K562 (cell line): ENCODE measurements at regions not wholly inside any gene's neighbourhood (a gene's known extent, or its start where the extent isn't known, plus 50 kb on each side); places are given as distances from the start of the nearest gene placed in this dataset.

Source experiments
- ATAC-seq: fragments of 200-7000 bp; cut with Tn5 transposase; 3 replicates; pipeline ENCODE4 v1.9.1; 2020; ENCODE audit warnings: moderate library complexity
- BruUV-seq: library from RNA; stranded (reverse); fragments of 400-500 nt; replicated peaks from 2 replicates; lab custom pipeline; 2021; lab: Mats Ljungman, UMichigan
- CTCF ChIA-PET: fragments of 300-600 bp; formaldehyde crosslinking; extraction: SDS; loops from one replicate; lab custom pipeline; 2021; ENCODE audit warnings: low intra/inter-chr PET ratio; lab: Yijun Ruan, JAX
- POLR2A ChIA-PET: fragments of 300-600, 350-650 bp; sonication (Branson Sonifier 250); formaldehyde crosslinking; extraction: SDS; loops from one replicate; lab custom pipeline; 2021; ENCODE audit warnings: antibody characterized with exemption, inconsistent platforms; lab: Yijun Ruan, JAX
- DNase-seq, 4 experiments: peaks; one replicate each; pipeline versions ENCODE4 v3.0.0 to v3.0.0-alpha.2; 2011 to 2018; ENCODE audit warnings: low spot score in 3 of 4, mixed read lengths in 3 of 4; ENCODE audit errors: extremely low read depth in 1 of 4
- FAIRE-seq: peaks from 2 replicates; lab custom pipeline; 2011; peaks lifted over from hg19 to GRCh38; lab: Jason Lieb, UNC
- H2AFZ ChIP-seq: 2 replicates; pipeline ENCODE4 v1.6.0; 2011; ENCODE audit warnings: low read depth, low read length, control low read depth, inconsistent platforms
- H3K27ac ChIP-seq: fragments of 200-600 bp; 3 replicates; pipeline ENCODE4 v1.8.0; 2011; ENCODE audit warnings: low read depth, mild to moderate bottlenecking, control low read depth, inconsistent platforms, low read length, moderate library complexity, mixed read lengths; ENCODE audit errors: extremely low read depth
- H3K27me3 ChIP-seq, 2 experiments: fragments of 300-600 bp in 1 of 2; 2 replicates in 1 of 2; 3 replicates in 1 of 2; pipeline versions ENCODE4 v1.6.0 to v1.8.0; 2011; ENCODE audit warnings: inconsistent platforms in 2 of 2, low read length in 2 of 2, mild to moderate bottlenecking in 1 of 2, mixed read lengths in 1 of 2, moderate library complexity in 1 of 2; ENCODE audit not compliant: control insufficient read depth in 2 of 2, insufficient read depth in 2 of 2
- H3K36me3 ChIP-seq: fragments of 300-600 bp; 3 replicates; pipeline ENCODE4 v1.8.0; 2011; ENCODE audit warnings: mild to moderate bottlenecking, low read length, inconsistent platforms; ENCODE audit not compliant: control insufficient read depth, insufficient read depth
- H3K4me1 ChIP-seq, 2 experiments: fragments of 200-600 bp in 1 of 2; replicated peaks in 1 of 2; 2 replicates in 1 of 2; 3 replicates in 1 of 2; pipeline versions ENCODE4 v1.5.1 to v1.8.0; 2011; ENCODE audit warnings: inconsistent platforms in 2 of 2, low read length in 2 of 2, mild to moderate bottlenecking in 1 of 2, mixed read lengths in 1 of 2, moderate library complexity in 1 of 2; ENCODE audit not compliant: control insufficient read depth in 2 of 2, insufficient read depth in 2 of 2
- H3K4me2 ChIP-seq: 2 replicates; pipeline ENCODE4 v1.6.1; 2011; ENCODE audit warnings: low read length, control low read depth, inconsistent platforms, mixed read lengths; ENCODE audit not compliant: insufficient read depth
- H3K4me3 ChIP-seq: fragments of 200-600 bp; sonication (generic), shearing (Covaris generic); 2 replicates; pipeline ENCODE4 v1.5.1; 2016; ENCODE audit warnings: control low read depth, inconsistent platforms
- H3K79me2 ChIP-seq: fragments of 200-600 bp; 3 replicates; pipeline ENCODE4 v1.8.0; 2011; ENCODE audit warnings: low read length, inconsistent platforms; ENCODE audit not compliant: control insufficient read depth, insufficient read depth
- H3K9ac ChIP-seq, 2 experiments: 2 replicates each; pipeline versions ENCODE4 v1.6.0 to v1.6.1; 2011; ENCODE audit warnings: low read depth in 2 of 2, low read length in 2 of 2, control low read depth in 1 of 2, inconsistent platforms in 1 of 2, mild to moderate bottlenecking in 1 of 2, mixed read lengths in 1 of 2; ENCODE audit not compliant: insufficient read depth in 1 of 2
- H3K9me1 ChIP-seq: one replicate; pipeline ENCODE4 v1.6.0; 2011; ENCODE audit warnings: inconsistent platforms, mild to moderate bottlenecking, low read length, moderate library complexity; ENCODE audit not compliant: control insufficient read depth, insufficient read depth
- H3K9me3 ChIP-seq: replicated peaks from 2 replicates; pipeline ENCODE4 v1.5.1; 2011; ENCODE audit warnings: low read depth, low read length, inconsistent platforms; ENCODE audit not compliant: control insufficient read depth, insufficient read depth
- H4K20me1 ChIP-seq: replicated peaks from 2 replicates; pipeline ENCODE4 v1.6.1; 2011; ENCODE audit warnings: low read length, inconsistent platforms, mixed read lengths; ENCODE audit not compliant: control insufficient read depth, insufficient read depth
- CCNT2 ChIP-seq: IDR thresholded peaks from 2 replicates; pipeline ENCODE4 v1.6.1; 2011; ENCODE audit warnings: borderline replicate concordance, low read depth, mild to moderate bottlenecking, moderate library complexity, mixed read lengths, low read length; ENCODE audit not compliant: insufficient read length; ENCODE audit errors: extremely low read depth
- ETV6 ChIP-seq, 3 experiments: fragments of 150-350 bp in 1 of 3; sonication (generic) in 1 of 3; formaldehyde crosslinking in 1 of 3; IDR thresholded peaks; 2 replicates each; pipeline versions ENCODE4 v1.6.1 to v1.8.0; 2014 to 2022; ENCODE audit warnings: borderline replicate concordance in 2 of 3, low read depth in 2 of 3, antibody characterized with exemption in 1 of 3, low read length in 1 of 3, mild to moderate bottlenecking in 1 of 3, missing genetic modification reagents in 1 of 3
- HDAC2 ChIP-seq: fragments of 450-650 bp; IDR thresholded peaks from 2 replicates; pipeline ENCODE4 v1.6.1; 2016; ENCODE audit warnings: mild to moderate bottlenecking
- SMAD1 ChIP-seq: fragments of 150-350 bp; IDR thresholded peaks from 2 replicates; pipeline ENCODE4 v1.6.1; 2014; ENCODE audit warnings: low read length, low read depth; ENCODE audit not compliant: partially characterized antibody
- SRSF3 ChIP-seq: fragments of 200-400 bp; formaldehyde crosslinking; IDR thresholded peaks from 2 replicates; pipeline ENCODE4 v1.6.1; 2016; ENCODE audit warnings: mild to moderate bottlenecking, low read length, moderate library complexity; ENCODE audit not compliant: insufficient read depth
- ZNF311 ChIP-seq: fragments of 250-450 bp; sonication (Bioruptor Pico); IDR thresholded peaks from 2 replicates; pipeline ENCODE4 v1.4.0; 2020; ENCODE audit warnings: mild to moderate bottlenecking, moderate library complexity
- ZNF778 ChIP-seq: fragments of 450-650 bp; formaldehyde crosslinking; IDR thresholded peaks from 2 replicates; pipeline ENCODE4 v1.4.0; 2020; ENCODE audit warnings: mild to moderate bottlenecking, moderate library complexity
- WGBS: fragments of 100-300 bp; shearing (Covaris generic); methylation state at CpG from one replicate; pipeline ENCODE4 v1.1.6; 2016; ENCODE audit warnings: low coverage, mixed read lengths; ENCODE audit not compliant: insufficient coverage; ENCODE audit errors: missing lambda C conversion rate; 5-methylcytosine and 5-hydroxymethylcytosine counted together
- in situ Hi-C: fragments of 300-500 bp; cut with MboI; formaldehyde crosslinking; loops from 4 replicates; pipeline ENCODE4 v1.15.0; 2018; ENCODE audit warnings: inconsistent platforms, mixed read lengths
- intact Hi-C: fragments of 100-400 bp; cut with micrococcal nuclease; formaldehyde crosslinking; loops from 2 replicates; pipeline ENCODE4 v1.14.2; 2022
- TF ChIP-seq, protein P1 (sequence below), 2 experiments: IDR thresholded peaks; 2 replicates each; pipeline ENCODE4 v1.6.1; 2012; ENCODE audit warnings: improper control_type of control experiment in 2 of 2, low read depth in 2 of 2, low read length in 2 of 2, borderline replicate concordance in 1 of 2
- TF ChIP-seq, protein P2 (sequence below): sonication (generic); formaldehyde crosslinking; IDR thresholded peaks from 2 replicates; pipeline ENCODE4 v1.8.0; 2022; ENCODE audit warnings: mild to moderate bottlenecking, missing genetic modification reagents
- TF ChIP-seq, protein P3 (sequence below): fragments of 450-650 bp; IDR thresholded peaks from 2 replicates; pipeline ENCODE4 v1.7.0; 2016; ENCODE audit warnings: borderline replicate concordance
- TF ChIP-seq, protein P4 (sequence below): fragments of 450-650 bp; IDR thresholded peaks from 2 replicates; pipeline ENCODE4 v1.6.1; 2018; ENCODE audit warnings: mild to moderate bottlenecking, low read depth; ENCODE audit not compliant: partially characterized antibody

DNA sequence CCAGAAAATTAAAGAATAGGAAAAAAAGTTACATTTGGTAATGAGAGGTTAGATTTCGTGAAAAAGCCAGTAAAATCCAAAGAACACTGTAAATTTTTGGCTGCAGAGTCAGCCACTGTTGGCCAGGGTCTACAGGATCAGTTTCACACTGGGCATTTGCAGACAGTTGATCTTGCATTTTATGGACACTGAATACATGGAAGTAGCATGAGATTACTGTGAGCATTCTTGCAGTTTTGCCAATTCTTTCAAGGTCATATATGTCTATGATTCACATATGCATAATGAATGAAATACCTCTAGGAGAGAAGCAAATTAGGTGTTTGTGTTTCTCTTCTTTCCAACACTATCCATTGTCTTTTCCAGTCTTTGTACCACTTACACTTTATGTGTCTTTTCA is 200.8 kb upstream of the DPYD start:
- H3K4me2 ChIP-seq = no peak overlapping the region
- no peaks in the 10 kb centered on the region for H4K20me1 ChIP-seq
- no peaks in the 10 kb centered on the region; the same call in 1 of the 2 replicates for H3K9me3 ChIP-seq
- in situ Hi-C loops = no loop called here
- H3K4me3 ChIP-seq = no peak overlapping the region
- no peak overlapping the region for H3K9ac ChIP-seq
- ChIA-PET CTCF (no interaction called here), POLR2A (no interaction called here)
- H3K36me3 ChIP-seq = no peaks in the 10 kb centered on the region
- no peak overlapping the region for H2AFZ ChIP-seq
- TF ChIP-seq, protein P1, sequence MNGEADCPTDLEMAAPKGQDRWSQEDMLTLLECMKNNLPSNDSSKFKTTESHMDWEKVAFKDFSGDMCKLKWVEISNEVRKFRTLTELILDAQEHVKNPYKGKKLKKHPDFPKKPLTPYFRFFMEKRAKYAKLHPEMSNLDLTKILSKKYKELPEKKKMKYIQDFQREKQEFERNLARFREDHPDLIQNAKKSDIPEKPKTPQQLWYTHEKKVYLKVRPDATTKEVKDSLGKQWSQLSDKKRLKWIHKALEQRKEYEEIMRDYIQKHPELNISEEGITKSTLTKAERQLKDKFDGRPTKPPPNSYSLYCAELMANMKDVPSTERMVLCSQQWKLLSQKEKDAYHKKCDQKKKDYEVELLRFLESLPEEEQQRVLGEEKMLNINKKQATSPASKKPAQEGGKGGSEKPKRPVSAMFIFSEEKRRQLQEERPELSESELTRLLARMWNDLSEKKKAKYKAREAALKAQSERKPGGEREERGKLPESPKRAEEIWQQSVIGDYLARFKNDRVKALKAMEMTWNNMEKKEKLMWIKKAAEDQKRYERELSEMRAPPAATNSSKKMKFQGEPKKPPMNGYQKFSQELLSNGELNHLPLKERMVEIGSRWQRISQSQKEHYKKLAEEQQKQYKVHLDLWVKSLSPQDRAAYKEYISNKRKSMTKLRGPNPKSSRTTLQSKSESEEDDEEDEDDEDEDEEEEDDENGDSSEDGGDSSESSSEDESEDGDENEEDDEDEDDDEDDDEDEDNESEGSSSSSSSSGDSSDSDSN (IDR thresholded peaks at IDR 0.05; ENCODE audit: borderline replicate concordance in 1 of 2, low read depth in 2 of 2, low read length in 2 of 2) = no peak
- TF ChIP-seq HDAC2 (no peak), SRSF3 (no peak), ETV6 (IDR thresholded peaks at IDR 0.05; ENCODE audit: borderline replicate concordance in 1 of 2, low read depth in 2 of 2, low read length in 1 of 2) (no peak), ETV6 (CRISPR knock-in tag; IDR thresholded peaks at IDR 0.05; ENCODE audit: borderline replicate concordance) (no peak), CCNT2 (no peak), SMAD1 (no peak), ZNF311 (CRISPR knock-in tag) (no peak), ZNF778 (no peak)
- TF ChIP-seq, protein P2, sequence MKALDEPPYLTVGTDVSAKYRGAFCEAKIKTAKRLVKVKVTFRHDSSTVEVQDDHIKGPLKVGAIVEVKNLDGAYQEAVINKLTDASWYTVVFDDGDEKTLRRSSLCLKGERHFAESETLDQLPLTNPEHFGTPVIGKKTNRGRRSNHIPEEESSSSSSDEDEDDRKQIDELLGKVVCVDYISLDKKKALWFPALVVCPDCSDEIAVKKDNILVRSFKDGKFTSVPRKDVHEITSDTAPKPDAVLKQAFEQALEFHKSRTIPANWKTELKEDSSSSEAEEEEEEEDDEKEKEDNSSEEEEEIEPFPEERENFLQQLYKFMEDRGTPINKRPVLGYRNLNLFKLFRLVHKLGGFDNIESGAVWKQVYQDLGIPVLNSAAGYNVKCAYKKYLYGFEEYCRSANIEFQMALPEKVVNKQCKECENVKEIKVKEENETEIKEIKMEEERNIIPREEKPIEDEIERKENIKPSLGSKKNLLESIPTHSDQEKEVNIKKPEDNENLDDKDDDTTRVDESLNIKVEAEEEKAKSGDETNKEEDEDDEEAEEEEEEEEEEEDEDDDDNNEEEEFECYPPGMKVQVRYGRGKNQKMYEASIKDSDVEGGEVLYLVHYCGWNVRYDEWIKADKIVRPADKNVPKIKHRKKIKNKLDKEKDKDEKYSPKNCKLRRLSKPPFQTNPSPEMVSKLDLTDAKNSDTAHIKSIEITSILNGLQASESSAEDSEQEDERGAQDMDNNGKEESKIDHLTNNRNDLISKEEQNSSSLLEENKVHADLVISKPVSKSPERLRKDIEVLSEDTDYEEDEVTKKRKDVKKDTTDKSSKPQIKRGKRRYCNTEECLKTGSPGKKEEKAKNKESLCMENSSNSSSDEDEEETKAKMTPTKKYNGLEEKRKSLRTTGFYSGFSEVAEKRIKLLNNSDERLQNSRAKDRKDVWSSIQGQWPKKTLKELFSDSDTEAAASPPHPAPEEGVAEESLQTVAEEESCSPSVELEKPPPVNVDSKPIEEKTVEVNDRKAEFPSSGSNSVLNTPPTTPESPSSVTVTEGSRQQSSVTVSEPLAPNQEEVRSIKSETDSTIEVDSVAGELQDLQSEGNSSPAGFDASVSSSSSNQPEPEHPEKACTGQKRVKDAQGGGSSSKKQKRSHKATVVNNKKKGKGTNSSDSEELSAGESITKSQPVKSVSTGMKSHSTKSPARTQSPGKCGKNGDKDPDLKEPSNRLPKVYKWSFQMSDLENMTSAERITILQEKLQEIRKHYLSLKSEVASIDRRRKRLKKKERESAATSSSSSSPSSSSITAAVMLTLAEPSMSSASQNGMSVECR (CRISPR knock-in tag) = no peak
- TF ChIP-seq, protein P3, sequence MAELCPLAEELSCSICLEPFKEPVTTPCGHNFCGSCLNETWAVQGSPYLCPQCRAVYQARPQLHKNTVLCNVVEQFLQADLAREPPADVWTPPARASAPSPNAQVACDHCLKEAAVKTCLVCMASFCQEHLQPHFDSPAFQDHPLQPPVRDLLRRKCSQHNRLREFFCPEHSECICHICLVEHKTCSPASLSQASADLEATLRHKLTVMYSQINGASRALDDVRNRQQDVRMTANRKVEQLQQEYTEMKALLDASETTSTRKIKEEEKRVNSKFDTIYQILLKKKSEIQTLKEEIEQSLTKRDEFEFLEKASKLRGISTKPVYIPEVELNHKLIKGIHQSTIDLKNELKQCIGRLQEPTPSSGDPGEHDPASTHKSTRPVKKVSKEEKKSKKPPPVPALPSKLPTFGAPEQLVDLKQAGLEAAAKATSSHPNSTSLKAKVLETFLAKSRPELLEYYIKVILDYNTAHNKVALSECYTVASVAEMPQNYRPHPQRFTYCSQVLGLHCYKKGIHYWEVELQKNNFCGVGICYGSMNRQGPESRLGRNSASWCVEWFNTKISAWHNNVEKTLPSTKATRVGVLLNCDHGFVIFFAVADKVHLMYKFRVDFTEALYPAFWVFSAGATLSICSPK = no peak
- TF ChIP-seq, protein P4, sequence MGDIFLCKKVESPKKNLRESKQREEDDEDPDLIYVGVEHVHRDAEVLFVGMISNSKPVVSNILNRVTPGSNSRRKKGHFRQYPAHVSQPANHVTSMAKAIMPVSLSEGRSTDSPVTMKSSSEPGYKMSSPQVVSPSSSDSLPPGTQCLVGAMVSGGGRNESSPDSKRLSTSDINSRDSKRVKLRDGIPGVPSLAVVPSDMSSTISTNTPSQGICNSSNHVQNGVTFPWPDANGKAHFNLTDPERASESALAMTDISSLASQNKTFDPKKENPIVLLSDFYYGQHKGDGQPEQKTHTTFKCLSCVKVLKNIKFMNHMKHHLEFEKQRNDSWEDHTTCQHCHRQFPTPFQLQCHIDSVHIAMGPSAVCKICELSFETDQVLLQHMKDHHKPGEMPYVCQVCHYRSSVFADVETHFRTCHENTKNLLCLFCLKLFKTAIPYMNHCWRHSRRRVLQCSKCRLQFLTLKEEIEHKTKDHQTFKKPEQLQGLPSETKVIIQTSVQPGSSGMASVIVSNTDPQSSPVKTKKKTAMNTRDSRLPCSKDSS = no peak
- FAIRE-seq = no peak
- ATAC-seq = no peak
- intact Hi-C loops = no loop called here
- no peaks in the 10 kb centered on the region for H3K9me1 ChIP-seq
- no peaks in the 10 kb centered on the region for H3K4me1 ChIP-seq
- DNase-seq = no peak
- H3K27me3 ChIP-seq = no peaks in the 10 kb centered on the region
- BruUV-seq = no TSS peak
- H3K27ac ChIP-seq = no peak overlapping the region
- WGBS = 0% methylated on average over 1 of the region's 1 CpG
- H3K79me2 ChIP-seq = no peaks in the 10 kb centered on the region
